Stimulated activated memory B cell treated with anti-CD40 and anti-IgM and Interleukin-4, amounts not matched to agents 10 μg/mL and 1 μg/mL and 100 μg/mL, for 72 hours (primary cell): ENCODE measurements at regions not wholly inside any gene's neighbourhood (a gene's known extent, or its start where the extent isn't known, plus 50 kb on each side); places are given as distances from the start of the nearest gene placed in this dataset.

Experiments
- ATAC-seq: fragments of 150-1000 bp; cut with Tn5 transposase; 2 replicates; pipeline ENCODE4 v1.10.0; 2021
- H3K27ac Mint-ChIP-seq: one replicate; pipeline ENCODE4 v1.8.0; 2022; ENCODE audit warnings: mild to moderate bottlenecking, mixed read lengths
- H3K27me3 Mint-ChIP-seq: one replicate; pipeline ENCODE4 v1.8.0; 2022; ENCODE audit warnings: mixed read lengths
- H3K36me3 Mint-ChIP-seq: one replicate; pipeline ENCODE4 v1.8.0; 2022; ENCODE audit warnings: mixed read lengths
- H3K4me1 Mint-ChIP-seq: one replicate; pipeline ENCODE4 v1.8.0; 2022; ENCODE audit warnings: mixed read lengths
- H3K4me3 Mint-ChIP-seq: one replicate; pipeline ENCODE4 v1.8.0; 2022; ENCODE audit warnings: mild to moderate bottlenecking, moderate library complexity, mixed read lengths
- H3K9me3 Mint-ChIP-seq: one replicate; pipeline ENCODE4 v1.8.0; 2022; ENCODE audit warnings: mixed read lengths

DNA sequence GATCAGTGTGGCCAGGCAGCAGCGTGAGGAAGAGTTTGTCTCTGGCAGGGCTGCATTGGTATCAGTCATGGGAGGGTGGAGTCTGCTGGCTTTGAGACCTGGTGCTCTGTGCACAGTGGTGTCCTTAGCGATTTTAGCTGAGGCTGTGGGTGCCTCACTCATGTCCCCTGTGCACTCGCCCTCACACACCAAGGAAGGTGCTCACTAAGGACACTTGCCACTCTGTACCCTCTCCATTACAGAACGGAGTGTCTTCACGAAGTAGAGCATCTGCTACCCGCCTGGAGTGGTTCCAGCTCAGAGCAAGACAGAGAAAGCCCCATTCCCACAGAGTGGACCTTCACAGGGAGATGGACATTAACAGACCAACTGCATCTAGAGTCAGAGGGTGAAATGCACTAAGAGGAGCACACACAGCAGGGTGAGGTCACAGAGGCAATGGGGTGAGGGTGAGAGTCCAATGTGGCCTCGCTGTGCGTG lies 117.9 kb downstream of the MATN1 start:
- no peak for ATAC-seq
- H3K4me1 Mint-ChIP-seq = no peaks in the 10 kb centered on the region
- no peak overlapping the region for H3K27ac Mint-ChIP-seq
- peaks cover 3% of the 10 kb centered on the region for H3K9me3 Mint-ChIP-seq
- no peak overlapping the region for H3K4me3 Mint-ChIP-seq
- H3K36me3 Mint-ChIP-seq = no peaks in the 10 kb centered on the region
- peaks cover 78% of the 10 kb centered on the region for H3K27me3 Mint-ChIP-seq

DNA sequence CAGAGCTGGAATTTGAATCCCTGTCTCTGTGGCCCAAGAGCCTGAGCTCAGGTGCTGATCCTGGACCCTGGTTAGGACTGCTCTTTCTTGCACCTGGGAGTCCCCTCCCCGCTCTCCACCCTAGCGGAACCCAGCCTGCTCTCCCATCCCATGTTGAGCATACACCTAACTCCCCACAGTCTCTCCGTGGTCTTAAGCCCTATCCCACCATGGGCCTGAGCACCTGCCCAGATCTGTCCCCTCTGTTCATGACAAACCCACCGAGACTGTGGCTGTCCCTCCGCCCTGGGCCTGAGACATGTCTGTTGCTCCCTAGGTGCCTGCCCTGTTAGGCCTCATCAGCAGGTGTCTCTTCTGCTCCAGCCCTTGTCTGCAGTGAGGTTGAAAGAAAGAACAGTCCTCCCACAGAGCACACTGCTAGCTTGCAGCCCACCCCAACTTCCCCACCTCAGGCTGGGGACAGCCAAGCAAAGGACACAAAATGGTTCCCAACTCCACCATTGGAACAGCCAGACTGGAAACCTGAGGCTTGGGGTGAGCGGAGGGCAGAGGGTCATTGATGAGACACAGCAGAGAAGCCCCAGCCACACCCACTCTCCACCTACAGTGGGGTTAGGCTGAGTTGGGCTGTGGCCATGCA lies 118.5 kb downstream of the MATN1 start:
- Mint-ChIP-seq H3K27ac (no peak overlapping the region), H3K36me3 (no peaks in the 10 kb centered on the region), H3K27me3 (peaks cover 84% of the 10 kb centered on the region), H3K4me3 (no peak overlapping the region), H3K9me3 (peaks cover 3% of the 10 kb centered on the region), H3K4me1 (no peaks in the 10 kb centered on the region)
- no peak for ATAC-seq

DNA sequence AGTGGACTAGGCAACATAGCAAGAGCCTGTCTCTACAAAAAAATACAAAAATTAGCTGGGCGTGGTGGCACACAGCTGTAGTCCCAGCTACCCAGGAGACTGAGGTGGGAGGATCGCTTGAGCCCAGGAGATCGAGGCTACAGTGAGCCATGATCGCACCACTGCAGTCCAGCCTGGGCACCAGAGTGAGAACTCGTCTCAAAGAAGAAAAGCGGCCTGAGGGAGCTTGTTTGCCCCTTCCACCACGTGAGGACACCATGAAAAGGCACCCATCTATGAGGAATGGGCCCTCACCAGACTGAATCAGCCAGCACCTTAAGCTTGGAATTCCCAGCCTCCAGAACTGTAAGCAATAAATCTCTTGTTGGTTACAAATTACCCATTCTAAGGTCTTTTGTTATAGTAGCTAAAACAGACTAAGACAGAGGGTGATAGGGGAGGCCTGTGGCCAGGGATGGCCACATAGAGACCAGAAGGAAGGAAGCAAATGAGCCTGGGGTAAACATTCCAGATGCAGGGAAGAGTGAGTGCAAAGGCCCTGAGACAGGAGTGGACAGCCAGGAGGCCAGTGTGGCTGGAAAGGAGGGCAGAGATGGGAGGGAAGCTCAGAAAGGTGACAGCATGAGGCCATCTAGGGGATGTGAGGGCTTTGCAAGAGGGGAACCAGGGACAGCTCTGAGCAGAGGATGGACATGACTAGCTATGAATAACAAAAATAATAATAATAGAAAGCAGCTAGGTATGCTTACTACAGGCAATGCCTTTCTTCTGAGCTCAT lies 120.1 kb downstream of the MATN1 start:
- H3K9me3 Mint-ChIP-seq = peaks cover 3% of the 10 kb centered on the region
- peaks cover 68% of the 10 kb centered on the region for H3K27me3 Mint-ChIP-seq
- no peak overlapping the region for H3K27ac Mint-ChIP-seq
- no peaks in the 10 kb centered on the region for H3K4me1 Mint-ChIP-seq
- no peak for ATAC-seq
- no peak overlapping the region for H3K4me3 Mint-ChIP-seq
- no peaks in the 10 kb centered on the region for H3K36me3 Mint-ChIP-seq

DNA sequence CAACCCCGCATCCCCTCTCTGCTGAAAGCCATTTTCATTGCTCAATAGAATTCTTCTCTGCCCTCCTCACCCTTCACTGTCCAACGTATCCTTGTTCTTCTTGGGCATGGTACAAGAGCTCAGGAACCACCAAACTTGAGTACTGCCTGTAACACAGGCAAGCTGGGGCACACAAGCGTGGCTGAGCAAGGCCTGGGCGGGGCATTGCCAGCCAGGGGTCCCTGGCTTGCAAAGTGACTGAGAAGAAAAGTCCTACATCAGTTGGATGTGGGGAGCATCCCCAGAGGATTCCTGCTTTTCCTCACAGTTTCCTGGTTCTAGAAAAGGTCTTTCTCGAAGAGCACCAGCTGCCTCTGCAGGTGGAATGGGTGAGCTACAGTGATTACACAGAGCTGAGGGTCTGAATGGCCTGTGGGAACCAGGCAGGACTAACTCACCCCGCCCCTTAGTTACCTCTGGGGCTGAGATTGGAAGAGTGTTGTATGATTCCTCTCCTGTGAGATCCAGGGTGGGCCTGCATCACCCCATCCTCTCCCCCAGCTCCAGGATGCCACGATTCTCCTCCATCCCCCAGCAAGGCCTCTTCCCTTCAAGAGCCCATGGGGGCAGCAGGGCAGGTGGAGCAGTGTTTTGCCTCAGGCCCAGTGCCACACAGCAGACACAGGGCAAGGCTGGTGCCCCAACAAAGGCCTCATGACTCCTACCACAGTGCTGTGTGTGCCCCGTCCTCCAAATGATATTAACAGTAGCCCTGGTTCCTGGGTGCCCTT lies 121.9 kb downstream of the MATN1 start:
- no peak overlapping the region for H3K27ac Mint-ChIP-seq
- peaks cover 3% of the 10 kb centered on the region for H3K9me3 Mint-ChIP-seq
- H3K4me1 Mint-ChIP-seq = no peaks in the 10 kb centered on the region
- H3K4me3 Mint-ChIP-seq = no peak overlapping the region
- peaks cover 69% of the 10 kb centered on the region for H3K27me3 Mint-ChIP-seq
- ATAC-seq = no peak
- H3K36me3 Mint-ChIP-seq = no peaks in the 10 kb centered on the region

DNA sequence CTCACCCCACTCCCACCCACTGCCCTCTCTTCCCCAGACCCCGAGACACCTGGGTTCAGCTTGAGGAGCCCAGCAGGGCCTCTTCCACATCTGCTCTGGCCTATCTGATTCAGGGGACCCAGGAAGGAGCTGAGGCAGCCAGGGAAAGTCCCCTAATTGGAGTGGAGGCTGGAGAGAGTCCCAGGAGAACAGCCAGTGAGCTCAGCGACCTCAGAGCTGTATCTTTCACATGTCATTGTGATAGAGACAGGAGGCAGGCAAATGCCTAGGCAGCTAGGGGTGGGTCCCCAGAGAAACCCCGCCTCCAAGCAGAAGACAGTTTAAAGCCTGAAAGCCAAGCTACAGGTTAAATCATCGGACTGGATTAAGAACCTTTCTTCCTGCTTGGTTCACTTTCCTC lies 122.7 kb downstream of the MATN1 start:
- H3K4me3 Mint-ChIP-seq = no peak overlapping the region
- peaks cover 3% of the 10 kb centered on the region for H3K9me3 Mint-ChIP-seq
- H3K27me3 Mint-ChIP-seq = peaks cover 61% of the 10 kb centered on the region
- no peaks in the 10 kb centered on the region for H3K4me1 Mint-ChIP-seq
- no peak for ATAC-seq
- H3K27ac Mint-ChIP-seq = no peak overlapping the region
- H3K36me3 Mint-ChIP-seq = no peaks in the 10 kb centered on the region

DNA sequence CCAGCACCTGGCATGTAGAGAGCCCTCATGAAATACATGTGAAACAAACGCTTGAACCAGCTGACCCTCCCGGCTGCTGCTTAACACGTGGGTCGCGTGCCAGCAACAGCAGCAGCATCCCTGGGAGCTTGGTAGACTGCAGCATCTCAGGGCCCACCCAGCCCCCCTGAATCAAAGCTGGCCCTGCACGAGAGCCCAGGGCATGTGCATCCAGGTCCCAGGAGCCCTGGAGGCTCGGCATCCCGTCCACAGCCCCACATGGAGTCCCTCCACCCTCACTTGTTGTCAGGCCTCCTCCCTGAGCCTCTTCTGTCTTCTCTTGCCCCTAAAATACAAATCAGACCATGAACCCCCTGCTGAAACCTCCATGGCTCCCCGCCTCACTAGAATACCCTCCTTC lies 123.1 kb downstream of the MATN1 start:
- H3K9me3 Mint-ChIP-seq = peaks cover 3% of the 10 kb centered on the region
- H3K36me3 Mint-ChIP-seq = no peaks in the 10 kb centered on the region
- no peak for ATAC-seq
- H3K4me1 Mint-ChIP-seq = no peaks in the 10 kb centered on the region
- peaks cover 56% of the 10 kb centered on the region for H3K27me3 Mint-ChIP-seq
- H3K4me3 Mint-ChIP-seq = no peak overlapping the region
- H3K27ac Mint-ChIP-seq = no peak overlapping the region

DNA sequence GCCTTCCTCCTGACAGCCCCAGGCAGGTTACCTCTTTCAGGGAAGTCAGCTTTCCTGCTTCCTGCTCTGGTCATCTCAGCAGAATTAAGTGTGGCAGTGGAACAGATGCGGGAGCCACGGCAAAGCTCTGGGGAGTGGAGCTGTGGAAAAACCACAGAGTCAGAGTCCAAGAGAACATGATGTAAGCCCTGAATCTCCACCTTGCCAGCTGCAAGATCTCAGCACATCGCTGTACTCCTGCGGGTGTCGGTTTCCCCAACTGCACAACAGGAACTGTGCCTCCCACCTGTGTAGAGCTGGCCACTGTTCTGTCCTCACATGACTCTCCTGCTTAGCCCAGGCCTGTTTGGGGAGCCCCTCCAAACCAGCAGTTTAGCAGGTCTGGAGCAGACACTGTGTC lies 123.7 kb downstream of the MATN1 start:
- ATAC-seq = no peak
- Mint-ChIP-seq H3K9me3 (peaks cover 3% of the 10 kb centered on the region), H3K36me3 (no peaks in the 10 kb centered on the region), H3K4me3 (no peak overlapping the region), H3K27ac (no peak overlapping the region), H3K27me3 (peaks cover 51% of the 10 kb centered on the region), H3K4me1 (no peaks in the 10 kb centered on the region)

DNA sequence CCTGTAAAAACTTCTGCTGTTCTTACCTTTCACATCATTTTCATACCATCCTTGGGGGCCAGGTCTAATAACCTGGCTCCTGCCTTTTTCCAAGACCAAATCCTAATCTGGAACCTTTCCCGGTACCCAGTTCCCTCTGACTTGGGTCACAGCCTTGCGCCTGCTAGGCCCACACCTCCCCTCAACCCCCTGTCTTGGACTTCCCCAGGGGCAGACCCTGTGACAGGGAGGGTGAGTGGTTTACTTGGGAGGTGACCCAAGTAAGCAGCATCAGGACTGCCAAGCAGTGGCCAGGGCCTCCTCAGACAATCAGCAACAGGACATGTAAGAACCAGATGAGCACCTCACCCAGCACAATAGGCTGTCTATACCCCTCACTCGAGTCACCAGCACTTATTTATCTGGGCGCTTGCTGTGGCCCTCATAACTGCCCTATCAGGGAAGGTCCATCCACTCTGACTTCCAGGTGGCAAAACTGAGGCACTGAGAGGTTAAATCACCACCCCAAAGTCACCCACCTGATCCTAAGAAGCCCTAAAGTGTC lies 124.7 kb downstream of the MATN1 start:
- no peak overlapping the region for H3K27ac Mint-ChIP-seq
- H3K4me1 Mint-ChIP-seq = no peaks in the 10 kb centered on the region
- no peak overlapping the region for H3K4me3 Mint-ChIP-seq
- no peak for ATAC-seq
- no peaks in the 10 kb centered on the region for H3K36me3 Mint-ChIP-seq
- H3K9me3 Mint-ChIP-seq = peaks cover 6% of the 10 kb centered on the region
- H3K27me3 Mint-ChIP-seq = peaks cover 57% of the 10 kb centered on the region

DNA sequence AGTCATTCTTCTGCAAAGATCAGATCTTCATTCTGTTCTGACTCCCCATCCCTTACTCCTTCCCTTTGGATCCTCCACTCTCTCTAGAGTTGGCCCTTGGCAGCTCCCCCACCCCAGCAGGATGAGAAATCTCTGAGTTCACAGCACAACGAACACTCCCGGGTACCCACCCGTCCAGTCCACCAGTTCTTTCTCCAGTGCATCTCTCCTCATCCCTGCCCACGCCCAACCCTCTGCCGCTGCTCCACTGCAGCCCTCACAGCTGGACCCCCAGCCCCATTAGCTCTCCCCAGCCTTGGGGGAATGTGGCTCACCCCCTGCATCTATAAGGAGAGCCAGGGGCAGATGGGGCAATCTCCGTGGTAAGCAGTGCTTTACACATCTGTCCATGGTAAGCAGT lies 125.7 kb downstream of the MATN1 start:
- no peak overlapping the region for H3K27ac Mint-ChIP-seq
- H3K27me3 Mint-ChIP-seq = peaks cover 57% of the 10 kb centered on the region
- ATAC-seq = peak; percentile 35
- no peaks in the 10 kb centered on the region for H3K4me1 Mint-ChIP-seq
- H3K36me3 Mint-ChIP-seq = no peaks in the 10 kb centered on the region
- H3K4me3 Mint-ChIP-seq = no peak overlapping the region
- peaks cover 6% of the 10 kb centered on the region for H3K9me3 Mint-ChIP-seq

DNA sequence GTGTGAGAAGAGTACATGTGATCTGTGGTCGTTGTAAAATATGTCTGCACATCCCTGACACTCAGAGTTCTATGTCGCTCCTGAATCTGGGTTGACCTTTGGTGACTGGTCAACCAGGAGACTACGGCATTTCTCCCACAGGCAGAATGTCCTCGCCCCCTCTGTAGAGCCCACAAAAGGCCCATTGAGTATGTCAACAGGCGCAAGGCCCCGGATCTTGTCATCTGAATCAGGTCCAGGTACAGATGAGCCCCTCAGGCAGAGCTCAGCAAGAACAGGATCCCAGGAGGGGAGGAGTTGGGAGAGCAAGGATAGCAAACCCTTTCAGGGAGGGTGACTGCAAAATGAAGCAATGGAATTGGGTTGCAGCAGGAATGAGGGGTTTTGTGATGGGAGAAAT lies 126.5 kb downstream of the MATN1 start:
- Mint-ChIP-seq H3K27me3 (peaks cover 57% of the 10 kb centered on the region), H3K36me3 (no peaks in the 10 kb centered on the region), H3K9me3 (peaks cover 8% of the 10 kb centered on the region), H3K4me3 (no peak overlapping the region), H3K4me1 (no peaks in the 10 kb centered on the region), H3K27ac (no peak overlapping the region)
- peak; percentile 15 for ATAC-seq

DNA sequence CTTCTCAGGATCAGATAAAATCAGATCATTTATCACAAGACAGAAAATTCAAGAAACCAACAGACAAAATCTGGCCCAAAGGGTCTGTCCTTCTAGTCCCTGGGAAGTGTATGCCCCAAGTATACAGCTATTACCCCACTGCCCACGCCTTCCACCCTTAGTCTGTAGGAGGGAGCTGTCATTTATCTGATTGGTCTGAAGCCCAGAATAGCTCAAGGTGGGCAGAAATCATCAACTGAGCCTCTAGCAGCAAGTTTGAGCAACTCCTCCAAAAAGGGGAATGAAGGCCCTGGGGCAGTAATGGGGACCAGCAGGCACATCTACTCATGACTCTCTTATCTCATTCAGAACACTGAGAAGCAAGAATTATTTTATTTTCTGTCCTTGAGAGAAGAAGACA lies 126.9 kb downstream of the MATN1 start:
- H3K36me3 Mint-ChIP-seq = no peaks in the 10 kb centered on the region
- H3K27ac Mint-ChIP-seq = no peak overlapping the region
- peaks cover 11% of the 10 kb centered on the region for H3K9me3 Mint-ChIP-seq
- no peak for ATAC-seq
- H3K4me3 Mint-ChIP-seq = no peak overlapping the region
- peaks cover 57% of the 10 kb centered on the region for H3K27me3 Mint-ChIP-seq
- no peaks in the 10 kb centered on the region for H3K4me1 Mint-ChIP-seq

DNA sequence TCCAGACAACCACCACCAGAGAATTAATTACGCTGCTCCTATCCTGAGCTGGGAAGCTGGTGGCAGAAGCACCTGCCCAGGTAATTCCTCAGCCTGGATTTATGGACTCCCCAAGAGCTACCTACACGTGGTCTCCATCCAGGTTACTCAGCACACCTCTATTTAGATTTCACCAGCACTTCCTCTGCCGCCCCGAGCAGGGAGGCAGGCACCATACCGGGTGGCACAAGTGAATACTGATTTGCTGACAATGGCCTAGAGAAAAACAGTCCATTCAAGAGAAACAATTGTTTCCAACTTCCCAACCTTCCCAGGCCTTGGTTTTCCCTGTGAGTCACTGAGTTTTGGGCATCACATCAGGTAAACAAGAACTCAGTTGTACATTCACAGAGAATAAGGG lies 134.3 kb downstream of the MATN1 start:
- Mint-ChIP-seq H3K4me3 (no peak overlapping the region), H3K9me3 (peaks cover 11% of the 10 kb centered on the region), H3K27ac (no peak overlapping the region), H3K27me3 (peaks cover 98% of the 10 kb centered on the region), H3K4me1 (no peaks in the 10 kb centered on the region), H3K36me3 (peaks cover 3% of the 10 kb centered on the region)
- no peak for ATAC-seq

DNA sequence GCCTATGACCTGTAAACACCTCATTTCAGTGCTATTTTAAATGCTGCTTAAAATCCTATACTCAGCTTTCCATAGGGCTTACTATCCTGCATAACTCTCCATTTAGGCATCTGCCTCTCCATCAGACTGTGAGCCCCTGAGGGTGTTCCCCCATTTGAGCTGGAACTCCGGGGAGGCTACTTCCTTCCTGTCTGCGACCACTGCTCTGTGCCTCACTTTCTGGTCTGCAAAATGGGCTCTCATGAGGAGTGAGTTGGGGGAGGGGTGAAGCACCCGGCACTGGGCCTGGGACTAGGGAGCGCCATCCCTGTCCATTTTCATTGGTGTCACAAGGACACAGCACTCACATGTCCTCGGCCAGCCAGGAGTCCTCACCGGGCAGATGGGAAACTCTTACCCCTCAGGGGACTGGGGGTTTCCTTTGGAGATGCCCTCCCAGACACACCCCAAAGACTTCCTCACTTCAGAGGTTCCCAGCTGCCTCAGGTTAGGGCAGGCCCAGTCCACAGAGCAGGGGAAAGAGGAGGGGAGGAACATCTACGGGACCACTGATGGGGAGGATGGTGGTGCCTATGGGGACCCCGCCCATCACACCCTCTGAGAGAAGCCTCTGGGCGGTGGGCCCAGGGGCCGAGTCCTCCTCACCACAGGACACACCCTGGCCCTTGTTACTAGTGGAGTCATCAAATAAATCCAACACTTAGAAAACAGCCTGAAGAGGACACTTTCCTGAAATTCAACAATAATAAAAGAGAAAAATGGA lies 134.9 kb downstream of the MATN1 start:
- Mint-ChIP-seq H3K9me3 (peaks cover 11% of the 10 kb centered on the region), H3K27ac (no peak overlapping the region), H3K4me3 (no peak overlapping the region), H3K4me1 (no peaks in the 10 kb centered on the region), H3K27me3 (peaks cover 96% of the 10 kb centered on the region), H3K36me3 (peaks cover 6% of the 10 kb centered on the region)
- ATAC-seq = no peak

DNA sequence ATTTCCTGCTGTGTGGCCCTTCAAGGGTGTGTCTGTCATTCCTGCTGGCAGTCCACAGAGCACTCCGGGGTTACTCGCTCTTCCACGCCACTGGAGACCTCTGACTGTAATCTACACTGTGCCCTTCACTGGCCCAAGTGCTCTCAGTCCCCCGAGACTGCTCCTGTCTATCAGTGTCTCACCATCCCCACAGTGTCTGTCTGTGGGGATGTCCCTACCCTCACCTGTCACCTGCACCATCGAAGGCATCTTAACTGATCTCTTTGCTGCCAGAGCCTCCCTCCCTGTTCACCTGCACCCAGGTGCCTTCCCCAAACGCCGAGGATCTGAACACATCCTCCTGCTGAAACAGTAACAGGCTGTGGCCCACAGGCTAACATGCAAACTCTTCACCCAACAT lies 136.7 kb downstream of the MATN1 start:
- Mint-ChIP-seq H3K4me3 (no peak overlapping the region), H3K27me3 (peaks cover 78% of the 10 kb centered on the region), H3K4me1 (no peaks in the 10 kb centered on the region), H3K27ac (no peak overlapping the region), H3K9me3 (peaks cover 20% of the 10 kb centered on the region), H3K36me3 (peaks cover 12% of the 10 kb centered on the region)
- no peak for ATAC-seq

DNA sequence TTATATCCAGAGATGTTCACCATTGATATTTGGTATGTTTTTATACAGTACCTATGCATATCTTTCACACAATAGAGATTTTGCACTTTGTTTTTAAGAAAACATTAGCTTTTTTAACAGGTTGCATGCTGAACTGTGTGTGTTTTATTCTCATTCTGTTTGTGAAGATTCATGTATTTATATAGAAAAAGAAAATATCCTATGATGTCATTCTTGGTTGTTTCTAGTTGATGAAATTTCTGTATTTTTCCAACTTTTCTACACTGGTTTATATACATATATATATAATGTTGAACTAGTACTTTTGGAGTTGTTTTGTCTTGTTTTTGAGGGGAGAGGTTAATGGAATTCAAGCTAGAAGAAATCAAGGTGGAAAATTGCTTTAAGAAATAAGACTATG lies 143.8 kb downstream of the MATN1 start:
- peaks cover 10% of the 10 kb centered on the region for H3K27me3 Mint-ChIP-seq
- ATAC-seq = no peak

More for the DNA sequence above, 143.8 kb downstream of the MATN1 start:
- H3K4me3 Mint-ChIP-seq = no peak overlapping the region
- H3K27ac Mint-ChIP-seq = no peak overlapping the region
- H3K4me1 Mint-ChIP-seq = no peaks in the 10 kb centered on the region
- H3K9me3 Mint-ChIP-seq = peaks cover 23% of the 10 kb centered on the region
- H3K36me3 Mint-ChIP-seq = peaks cover 12% of the 10 kb centered on the region
